ENCODE measurements at regions not wholly inside any gene's neighbourhood (a gene's known extent, or its start where the extent isn't known, plus 50 kb on each side); places are given as distances from the start of the nearest gene placed in this dataset.

DNA sequence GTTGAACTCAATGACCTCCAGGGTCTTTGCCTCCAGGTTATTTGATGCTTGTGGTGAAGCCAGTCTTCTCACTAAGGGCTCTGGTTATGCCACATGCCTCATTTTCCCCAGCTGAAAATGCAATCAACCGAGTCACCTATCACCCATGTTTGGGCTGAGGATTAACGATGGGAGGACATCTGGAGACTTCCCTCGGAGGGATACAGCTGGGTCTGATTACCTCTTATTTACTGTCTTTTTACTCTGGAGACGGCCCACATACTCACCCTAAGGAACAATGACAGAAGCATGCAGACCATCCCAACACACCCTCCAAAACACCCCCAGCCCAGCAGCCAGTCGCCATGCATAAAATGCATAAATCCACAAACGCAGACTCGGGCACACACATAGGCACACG is 187.4 kb downstream of the OPA1 start:
- H3K4me3 Mint-ChIP-seq (ENCODE audit: low read depth) = no peak overlapping the region
- no peaks in the 10 kb centered on the region for H3K9me3 Mint-ChIP-seq (ENCODE audit: low read depth)
- H3K27me3 Mint-ChIP-seq = peaks cover 18% of the 10 kb centered on the region
- no peak for DNase-seq (ENCODE audit: low spot score, unreplicated experiment)
- TF ChIP-seq, protein P1, sequence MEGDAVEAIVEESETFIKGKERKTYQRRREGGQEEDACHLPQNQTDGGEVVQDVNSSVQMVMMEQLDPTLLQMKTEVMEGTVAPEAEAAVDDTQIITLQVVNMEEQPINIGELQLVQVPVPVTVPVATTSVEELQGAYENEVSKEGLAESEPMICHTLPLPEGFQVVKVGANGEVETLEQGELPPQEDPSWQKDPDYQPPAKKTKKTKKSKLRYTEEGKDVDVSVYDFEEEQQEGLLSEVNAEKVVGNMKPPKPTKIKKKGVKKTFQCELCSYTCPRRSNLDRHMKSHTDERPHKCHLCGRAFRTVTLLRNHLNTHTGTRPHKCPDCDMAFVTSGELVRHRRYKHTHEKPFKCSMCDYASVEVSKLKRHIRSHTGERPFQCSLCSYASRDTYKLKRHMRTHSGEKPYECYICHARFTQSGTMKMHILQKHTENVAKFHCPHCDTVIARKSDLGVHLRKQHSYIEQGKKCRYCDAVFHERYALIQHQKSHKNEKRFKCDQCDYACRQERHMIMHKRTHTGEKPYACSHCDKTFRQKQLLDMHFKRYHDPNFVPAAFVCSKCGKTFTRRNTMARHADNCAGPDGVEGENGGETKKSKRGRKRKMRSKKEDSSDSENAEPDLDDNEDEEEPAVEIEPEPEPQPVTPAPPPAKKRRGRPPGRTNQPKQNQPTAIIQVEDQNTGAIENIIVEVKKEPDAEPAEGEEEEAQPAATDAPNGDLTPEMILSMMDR (IDR thresholded peaks at IDR 0.05; ENCODE audit: unreplicated experiment) = no peak
- H3K4me1 Mint-ChIP-seq (ENCODE audit: low read depth) = peaks cover 40% of the 10 kb centered on the region
- H3K27ac Mint-ChIP-seq = peak overlapping the region; percentile 76
- no peaks in the 10 kb centered on the region for H3K36me3 Mint-ChIP-seq (ENCODE audit: insufficient read depth)

DNA sequence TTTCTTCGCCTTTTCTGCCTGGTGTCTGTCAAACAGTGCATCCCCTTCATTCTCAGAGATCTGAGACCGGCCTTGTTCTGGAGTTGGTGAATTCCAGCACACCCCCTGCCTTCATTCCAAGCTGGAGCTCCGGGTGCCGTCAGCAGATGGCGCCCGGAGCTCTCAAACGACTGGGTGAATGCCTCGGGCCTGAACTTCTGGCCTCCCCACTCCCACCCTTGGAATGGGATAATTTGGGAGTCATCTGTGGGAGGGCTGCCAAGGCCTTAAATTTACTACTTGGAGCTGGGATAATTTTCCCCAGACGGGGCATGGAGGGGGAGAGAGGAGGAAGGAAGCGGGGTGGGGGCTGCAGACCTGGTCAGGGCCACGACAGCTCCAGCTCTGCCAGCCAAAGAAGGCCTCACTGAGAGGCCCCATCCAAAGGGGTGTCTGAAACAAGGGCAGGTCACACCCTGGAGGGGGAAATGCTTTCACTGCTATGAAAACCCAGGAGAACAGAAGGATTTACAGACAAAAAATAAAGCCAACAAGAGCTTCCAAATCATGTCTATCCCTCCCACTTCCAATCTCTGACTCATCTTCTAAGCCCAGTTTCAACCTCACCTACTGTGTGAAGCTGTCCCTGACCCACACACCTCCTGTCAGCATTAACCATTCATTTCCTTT is 187.9 kb downstream of the OPA1 start:
- Mint-ChIP-seq H3K36me3 (ENCODE audit: insufficient read depth) (no peaks in the 10 kb centered on the region), H3K4me3 (ENCODE audit: low read depth) (no peak overlapping the region), H3K4me1 (ENCODE audit: low read depth) (peaks cover 35% of the 10 kb centered on the region), H3K27ac (peak overlapping the region; percentile 76), H3K9me3 (ENCODE audit: low read depth) (no peaks in the 10 kb centered on the region), H3K27me3 (peaks cover 18% of the 10 kb centered on the region)
- peak; percentile 55 for DNase-seq (ENCODE audit: low spot score, unreplicated experiment)
- TF ChIP-seq, protein P1 (IDR thresholded peaks at IDR 0.05; ENCODE audit: unreplicated experiment) = peak; percentile 86

DNA sequence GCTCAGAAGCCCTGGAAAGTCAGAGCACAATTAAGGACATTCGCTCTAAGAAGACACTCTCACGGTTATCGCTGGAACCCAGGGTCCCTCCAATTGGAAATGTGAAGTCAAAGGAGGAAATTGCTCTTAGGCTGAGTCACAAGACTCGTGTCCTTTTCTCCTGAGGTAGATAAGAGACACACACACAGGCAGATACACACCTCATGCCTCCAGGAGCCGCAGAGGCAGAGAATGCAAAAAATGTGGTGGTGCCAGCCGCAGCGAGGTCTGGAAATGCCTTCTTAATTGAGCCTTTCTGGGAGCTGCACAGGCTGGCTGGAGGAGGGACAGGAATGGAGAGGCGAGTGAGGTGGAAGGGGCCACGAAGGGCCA is 189.3 kb downstream of the OPA1 start:
- peak overlapping the region; percentile 25 for H3K4me3 Mint-ChIP-seq (ENCODE audit: low read depth)
- TF ChIP-seq, protein P1 (IDR thresholded peaks at IDR 0.05; ENCODE audit: unreplicated experiment) = no peak
- H3K27me3 Mint-ChIP-seq = peaks cover 18% of the 10 kb centered on the region
- no peaks in the 10 kb centered on the region for H3K36me3 Mint-ChIP-seq (ENCODE audit: insufficient read depth)
- peak overlapping the region; percentile 94 for H3K27ac Mint-ChIP-seq
- peaks cover 39% of the 10 kb centered on the region for H3K4me1 Mint-ChIP-seq (ENCODE audit: low read depth)
- no peaks in the 10 kb centered on the region for H3K9me3 Mint-ChIP-seq (ENCODE audit: low read depth)
- DNase-seq (ENCODE audit: low spot score, unreplicated experiment) = peak; percentile 38

DNA sequence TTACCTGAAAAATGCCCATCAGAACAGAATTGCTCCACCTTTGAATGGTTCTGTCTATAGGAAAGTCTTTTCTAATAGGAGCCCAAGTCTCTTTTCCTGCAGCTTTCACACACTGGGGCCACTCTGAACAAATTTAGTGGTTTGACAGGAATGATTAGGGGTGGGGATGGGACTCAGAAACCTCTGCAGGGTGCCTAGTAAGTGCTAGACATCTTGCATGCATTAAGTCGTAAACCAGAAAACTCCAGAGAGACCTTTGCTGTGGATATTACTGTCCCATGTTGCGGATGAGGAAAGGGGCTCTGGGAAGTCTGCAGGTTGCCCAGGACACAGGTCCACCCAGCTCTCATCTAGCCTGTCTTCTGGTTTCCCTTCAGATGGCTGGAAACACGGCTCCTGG is 189.7 kb downstream of the OPA1 start:
- TF ChIP-seq, protein P1 (IDR thresholded peaks at IDR 0.05; ENCODE audit: unreplicated experiment) = no peak
- no peak for DNase-seq (ENCODE audit: low spot score, unreplicated experiment)
- Mint-ChIP-seq H3K4me3 (ENCODE audit: low read depth) (no peak overlapping the region), H3K27ac (peak overlapping the region; percentile 94), H3K4me1 (ENCODE audit: low read depth) (peaks cover 40% of the 10 kb centered on the region), H3K9me3 (ENCODE audit: low read depth) (no peaks in the 10 kb centered on the region), H3K36me3 (ENCODE audit: insufficient read depth) (no peaks in the 10 kb centered on the region), H3K27me3 (peaks cover 18% of the 10 kb centered on the region)

DNA sequence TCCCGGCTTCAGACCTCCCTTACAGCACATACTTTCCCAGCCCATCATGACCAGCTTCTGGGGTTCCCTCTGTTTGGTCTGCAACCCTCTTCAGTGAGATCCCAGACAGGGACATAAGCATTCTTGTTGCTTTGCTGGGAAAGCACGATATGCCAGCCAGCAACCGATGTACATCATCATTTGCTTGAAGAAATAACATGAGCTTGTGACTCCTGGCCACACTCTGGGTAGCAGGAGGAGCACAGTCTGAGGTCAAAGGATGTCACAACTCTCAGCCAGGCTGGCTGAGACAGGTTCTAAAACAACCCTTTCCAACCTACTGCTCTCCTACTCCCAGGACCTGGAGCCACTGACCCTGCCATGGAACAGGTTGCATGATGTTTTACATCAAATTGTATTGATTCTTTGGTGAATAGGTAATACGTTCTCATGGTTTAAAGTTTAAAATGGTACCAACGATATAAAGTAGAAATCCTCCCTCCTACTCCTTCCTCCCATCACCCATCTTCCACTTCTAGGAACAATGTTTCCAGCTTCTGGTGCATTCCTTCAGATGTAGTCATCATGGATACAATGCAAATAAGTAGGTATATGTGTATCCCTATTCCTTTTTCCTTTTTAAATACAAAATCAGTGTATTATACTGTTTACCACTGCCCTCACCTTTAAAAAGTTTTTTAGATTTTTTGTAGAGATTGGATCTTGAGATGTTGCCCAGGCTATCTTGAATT is 190.3 kb downstream of the OPA1 start:
- Mint-ChIP-seq H3K4me1 (ENCODE audit: low read depth) (peaks cover 45% of the 10 kb centered on the region), H3K36me3 (ENCODE audit: insufficient read depth) (no peaks in the 10 kb centered on the region), H3K27ac (peak overlapping the region; percentile 94), H3K4me3 (ENCODE audit: low read depth) (no peak overlapping the region), H3K27me3 (peaks cover 18% of the 10 kb centered on the region), H3K9me3 (ENCODE audit: low read depth) (no peaks in the 10 kb centered on the region)
- TF ChIP-seq, protein P1 (IDR thresholded peaks at IDR 0.05; ENCODE audit: unreplicated experiment) = no peak
- DNase-seq (ENCODE audit: low spot score, unreplicated experiment) = no peak
